PC-3 (cell line): ENCODE measurements at regions not wholly inside any gene's neighbourhood (a gene's known extent, or its start where the extent isn't known, plus 50 kb on each side); places are given as distances from the start of the nearest gene placed in this dataset.

Experiments
- EZH2 ChIP-seq: fragments of 300-600 bp; sonication (generic); IDR thresholded peaks from one replicate; pipeline ENCODE4 v1.6.1; 2017; ENCODE audit warnings: antibody characterized with exemption, mild to moderate bottlenecking, low read length; ENCODE audit not compliant: unreplicated experiment
- EZH2phosphoT487 ChIP-seq: fragments of 300-600 bp; sonication (generic); IDR thresholded peaks from 2 replicates; pipeline ENCODE4 v1.6.1; 2018; ENCODE audit warnings: mild to moderate bottlenecking, antibody characterized with exemption, low read length, borderline replicate concordance

GRCh38 chr17:27965224-27965623 is 72.1 kb upstream of the LYRM9 start:
- TF ChIP-seq EZH2 (no peak), EZH2phosphoT487 (no peak)
